Hepatocyte (in vitro differentiated cells): ENCODE measurements at regions not wholly inside any gene's neighbourhood (a gene's known extent, or its start where the extent isn't known, plus 50 kb on each side); places are given as distances from the start of the nearest gene placed in this dataset.

ENCODE experiments used
- EZH2 ChIP-seq: fragments of 200-600 bp; sonication (generic); IDR thresholded peaks from 2 replicates; pipeline ENCODE4 v1.6.1; 2016; ENCODE audit warnings: antibody characterized with exemption, mild to moderate bottlenecking, borderline replicate concordance
- EZH2phosphoT487 ChIP-seq: fragments of 200-600 bp; sonication (generic); IDR thresholded peaks from one replicate; pipeline ENCODE4 v1.6.1; 2018; ENCODE audit warnings: antibody characterized with exemption, mild to moderate bottlenecking, low read depth, moderate library complexity; ENCODE audit not compliant: unreplicated experiment, severe bottlenecking
- TF ChIP-seq, protein P1 (sequence below): fragments of 200-600 bp; sonication (generic); IDR thresholded peaks from 2 replicates; pipeline ENCODE4 v1.5.1; 2016; ENCODE audit warnings: antibody characterized with exemption, mild to moderate bottlenecking; ENCODE audit not compliant: poor library complexity

GRCh38 chr7:25868509-25868908, 283.5 kb upstream of the NFE2L3 start:
- no peak for TF ChIP-seq EZH2
- TF ChIP-seq, protein P1, sequence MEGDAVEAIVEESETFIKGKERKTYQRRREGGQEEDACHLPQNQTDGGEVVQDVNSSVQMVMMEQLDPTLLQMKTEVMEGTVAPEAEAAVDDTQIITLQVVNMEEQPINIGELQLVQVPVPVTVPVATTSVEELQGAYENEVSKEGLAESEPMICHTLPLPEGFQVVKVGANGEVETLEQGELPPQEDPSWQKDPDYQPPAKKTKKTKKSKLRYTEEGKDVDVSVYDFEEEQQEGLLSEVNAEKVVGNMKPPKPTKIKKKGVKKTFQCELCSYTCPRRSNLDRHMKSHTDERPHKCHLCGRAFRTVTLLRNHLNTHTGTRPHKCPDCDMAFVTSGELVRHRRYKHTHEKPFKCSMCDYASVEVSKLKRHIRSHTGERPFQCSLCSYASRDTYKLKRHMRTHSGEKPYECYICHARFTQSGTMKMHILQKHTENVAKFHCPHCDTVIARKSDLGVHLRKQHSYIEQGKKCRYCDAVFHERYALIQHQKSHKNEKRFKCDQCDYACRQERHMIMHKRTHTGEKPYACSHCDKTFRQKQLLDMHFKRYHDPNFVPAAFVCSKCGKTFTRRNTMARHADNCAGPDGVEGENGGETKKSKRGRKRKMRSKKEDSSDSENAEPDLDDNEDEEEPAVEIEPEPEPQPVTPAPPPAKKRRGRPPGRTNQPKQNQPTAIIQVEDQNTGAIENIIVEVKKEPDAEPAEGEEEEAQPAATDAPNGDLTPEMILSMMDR, result no peak
- no peak for TF ChIP-seq EZH2phosphoT487
